ENCODE measurements at regions not wholly inside any gene's neighbourhood (a gene's known extent, or its start where the extent isn't known, plus 50 kb on each side); places are given as distances from the start of the nearest gene placed in this dataset.

DNA sequence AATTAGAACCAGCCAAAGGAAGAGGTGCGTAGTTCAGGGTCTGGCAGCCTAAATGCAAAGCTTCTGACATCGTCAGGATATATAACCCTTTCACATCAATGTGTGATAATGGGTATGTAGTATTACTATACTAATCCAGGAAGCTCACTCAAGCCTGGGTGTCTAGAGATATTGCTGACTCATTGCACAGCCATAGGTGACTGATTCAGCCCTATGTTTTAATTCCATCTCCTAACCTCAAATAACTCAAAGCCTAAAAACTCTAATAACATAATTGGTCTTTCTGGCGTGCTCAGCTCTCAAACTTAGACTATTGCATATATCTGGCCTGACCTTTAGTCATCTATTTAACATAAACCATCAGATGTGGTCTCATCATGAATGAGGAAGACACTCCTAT, 658.4 kb downstream of the TBC1D32 start:
- POLR2A ChIA-PET, result no interaction called here
- H3K36me3 Mint-ChIP-seq, result no peaks in the 10 kb centered on the region
- TF ChIP-seq SMAD3 (CRISPR knock-in tag; IDR thresholded peaks at IDR 0.05; ENCODE audit: borderline replicate concordance) (no peak), GABPB1 (CRISPR knock-in tag; IDR thresholded peaks at IDR 0.05) (no peak), CREB1 (CRISPR knock-in tag; IDR thresholded peaks at IDR 0.05) (no peak), NFATC4 (CRISPR knock-in tag; IDR thresholded peaks at IDR 0.05) (no peak)
- no peak overlapping the region for H3K4me3 Mint-ChIP-seq
- CTCF ChIA-PET, result interaction anchor here (0.6 kb wide), 1 partner anchor 150 kb away, joined by 3 read pairs; no protein-coding TSS in a partner anchor
- H3K9me3 Mint-ChIP-seq, result peaks cover 4% of the 10 kb centered on the region; the same call in 1 of the 2 replicates
- H3K27ac Mint-ChIP-seq, result no peak overlapping the region
- H3K4me1 Mint-ChIP-seq, result no peaks in the 10 kb centered on the region
- H3K27me3 Mint-ChIP-seq (ENCODE audit: low read depth), result no peaks in the 10 kb centered on the region
- DNase-seq (ENCODE audit: low spot score) (no peak), ATAC-seq (no peak)

DNA sequence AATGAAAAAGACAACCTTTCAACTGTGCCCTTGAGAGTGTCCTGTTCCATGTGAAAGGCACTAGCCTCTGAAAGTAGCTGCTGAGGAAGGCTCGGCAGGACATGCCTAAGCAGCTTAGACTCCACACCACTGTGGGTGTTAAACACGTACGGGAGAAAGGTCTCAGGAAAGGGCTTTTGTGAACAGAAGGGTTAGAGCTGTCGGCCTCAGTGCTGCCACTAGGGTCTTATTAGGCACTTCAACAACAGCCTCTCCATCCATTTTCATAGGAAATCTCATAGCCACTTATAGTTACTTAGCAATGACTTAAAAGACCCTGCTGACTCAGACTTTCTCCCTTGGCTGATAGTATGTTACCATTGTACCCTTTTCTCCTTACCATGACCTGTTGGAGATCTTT, 662.8 kb downstream of the TBC1D32 start:
- DNase-seq (ENCODE audit: low spot score) (peak; percentile 40), ATAC-seq (peak; percentile 100)
- ChIA-PET POLR2A (no interaction called here), CTCF (interaction anchor here (1.0 to 1.4 kb wide), 2 partner anchors 10 to 265 kb away, joined by 3 to 6 read pairs; no protein-coding TSS in a partner anchor)
- no peaks in the 10 kb centered on the region for H3K4me1 Mint-ChIP-seq
- H3K27me3 Mint-ChIP-seq (ENCODE audit: low read depth), result no peaks in the 10 kb centered on the region
- no peak overlapping the region for H3K4me3 Mint-ChIP-seq
- peaks cover 18% of the 10 kb centered on the region for H3K9me3 Mint-ChIP-seq
- H3K36me3 Mint-ChIP-seq, result peaks cover 11% of the 10 kb centered on the region
- no peak overlapping the region for H3K27ac Mint-ChIP-seq
- TF ChIP-seq, protein P1, sequence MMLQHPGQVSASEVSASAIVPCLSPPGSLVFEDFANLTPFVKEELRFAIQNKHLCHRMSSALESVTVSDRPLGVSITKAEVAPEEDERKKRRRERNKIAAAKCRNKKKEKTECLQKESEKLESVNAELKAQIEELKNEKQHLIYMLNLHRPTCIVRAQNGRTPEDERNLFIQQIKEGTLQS (CRISPR knock-in tag; conservative IDR thresholded peaks at IDR 0.05), result no peak
- TF ChIP-seq, protein P2, sequence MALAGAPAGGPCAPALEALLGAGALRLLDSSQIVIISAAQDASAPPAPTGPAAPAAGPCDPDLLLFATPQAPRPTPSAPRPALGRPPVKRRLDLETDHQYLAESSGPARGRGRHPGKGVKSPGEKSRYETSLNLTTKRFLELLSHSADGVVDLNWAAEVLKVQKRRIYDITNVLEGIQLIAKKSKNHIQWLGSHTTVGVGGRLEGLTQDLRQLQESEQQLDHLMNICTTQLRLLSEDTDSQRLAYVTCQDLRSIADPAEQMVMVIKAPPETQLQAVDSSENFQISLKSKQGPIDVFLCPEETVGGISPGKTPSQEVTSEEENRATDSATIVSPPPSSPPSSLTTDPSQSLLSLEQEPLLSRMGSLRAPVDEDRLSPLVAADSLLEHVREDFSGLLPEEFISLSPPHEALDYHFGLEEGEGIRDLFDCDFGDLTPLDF (CRISPR knock-in tag; IDR thresholded peaks at IDR 0.05), result no peak
- TF ChIP-seq, protein P3, sequence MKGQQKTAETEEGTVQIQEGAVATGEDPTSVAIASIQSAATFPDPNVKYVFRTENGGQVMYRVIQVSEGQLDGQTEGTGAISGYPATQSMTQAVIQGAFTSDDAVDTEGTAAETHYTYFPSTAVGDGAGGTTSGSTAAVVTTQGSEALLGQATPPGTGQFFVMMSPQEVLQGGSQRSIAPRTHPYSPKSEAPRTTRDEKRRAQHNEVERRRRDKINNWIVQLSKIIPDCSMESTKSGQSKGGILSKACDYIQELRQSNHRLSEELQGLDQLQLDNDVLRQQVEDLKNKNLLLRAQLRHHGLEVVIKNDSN (CRISPR knock-in tag; IDR thresholded peaks at IDR 0.05), result no peak

DNA sequence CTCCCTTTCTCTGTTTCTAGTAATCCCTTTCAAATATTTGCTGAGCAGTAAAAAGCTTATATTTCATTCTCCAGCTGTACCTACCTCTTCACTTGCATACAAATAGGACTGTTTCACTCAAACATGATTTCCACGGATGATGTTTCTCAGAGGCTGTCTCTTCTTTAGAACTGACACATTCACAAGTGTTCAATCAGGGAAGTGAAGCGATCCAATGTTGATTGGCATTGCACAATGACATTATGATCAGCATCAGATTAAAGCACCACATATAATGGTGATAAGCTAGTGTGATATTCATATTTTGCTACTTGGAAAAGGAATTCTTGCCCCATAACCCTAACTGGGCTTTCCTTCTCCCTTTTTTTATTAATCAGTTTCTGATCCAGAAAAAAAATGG, 681.8 kb downstream of the TBC1D32 start:
- no peaks in the 10 kb centered on the region for H3K27me3 Mint-ChIP-seq (ENCODE audit: low read depth)
- H3K9me3 Mint-ChIP-seq, result peaks cover 18% of the 10 kb centered on the region
- no peaks in the 10 kb centered on the region for H3K4me1 Mint-ChIP-seq
- H3K36me3 Mint-ChIP-seq, result no peaks in the 10 kb centered on the region
- no peak overlapping the region for H3K4me3 Mint-ChIP-seq
- POLR2A ChIA-PET, result no interaction called here
- ATAC-seq (no peak), DNase-seq (ENCODE audit: low spot score) (no peak)
- CTCF ChIA-PET, result no interaction called here
- H3K27ac Mint-ChIP-seq, result no peak overlapping the region
- TF ChIP-seq OVOL2 (CRISPR knock-in tag; IDR thresholded peaks at IDR 0.05; ENCODE audit: borderline replicate concordance) (no peak), NR1H2 (CRISPR knock-in tag; IDR thresholded peaks at IDR 0.05) (no peak), CBFB (CRISPR knock-in tag; IDR thresholded peaks at IDR 0.05; ENCODE audit: low read depth) (no peak), ATF1 (CRISPR knock-in tag; IDR thresholded peaks at IDR 0.05) (no peak), RELA (CRISPR knock-in tag; IDR thresholded peaks at IDR 0.05; ENCODE audit: borderline replicate concordance) (no peak), EMX1 (CRISPR knock-in tag; IDR thresholded peaks at IDR 0.05) (no peak)
- TF ChIP-seq, protein P4, sequence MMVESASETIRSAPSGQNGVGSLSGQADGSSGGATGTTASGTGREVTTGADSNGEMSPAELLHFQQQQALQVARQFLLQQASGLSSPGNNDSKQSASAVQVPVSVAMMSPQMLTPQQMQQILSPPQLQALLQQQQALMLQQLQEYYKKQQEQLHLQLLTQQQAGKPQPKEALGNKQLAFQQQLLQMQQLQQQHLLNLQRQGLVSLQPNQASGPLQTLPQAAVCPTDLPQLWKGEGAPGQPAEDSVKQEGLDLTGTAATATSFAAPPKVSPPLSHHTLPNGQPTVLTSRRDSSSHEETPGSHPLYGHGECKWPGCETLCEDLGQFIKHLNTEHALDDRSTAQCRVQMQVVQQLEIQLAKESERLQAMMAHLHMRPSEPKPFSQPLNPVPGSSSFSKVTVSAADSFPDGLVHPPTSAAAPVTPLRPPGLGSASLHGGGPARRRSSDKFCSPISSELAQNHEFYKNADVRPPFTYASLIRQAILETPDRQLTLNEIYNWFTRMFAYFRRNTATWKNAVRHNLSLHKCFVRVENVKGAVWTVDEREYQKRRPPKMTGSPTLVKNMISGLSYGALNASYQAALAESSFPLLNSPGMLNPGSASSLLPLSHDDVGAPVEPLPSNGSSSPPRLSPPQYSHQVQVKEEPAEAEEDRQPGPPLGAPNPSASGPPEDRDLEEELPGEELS (CRISPR knock-in tag; IDR thresholded peaks at IDR 0.05), result no peak
- TF ChIP-seq, protein P5, sequence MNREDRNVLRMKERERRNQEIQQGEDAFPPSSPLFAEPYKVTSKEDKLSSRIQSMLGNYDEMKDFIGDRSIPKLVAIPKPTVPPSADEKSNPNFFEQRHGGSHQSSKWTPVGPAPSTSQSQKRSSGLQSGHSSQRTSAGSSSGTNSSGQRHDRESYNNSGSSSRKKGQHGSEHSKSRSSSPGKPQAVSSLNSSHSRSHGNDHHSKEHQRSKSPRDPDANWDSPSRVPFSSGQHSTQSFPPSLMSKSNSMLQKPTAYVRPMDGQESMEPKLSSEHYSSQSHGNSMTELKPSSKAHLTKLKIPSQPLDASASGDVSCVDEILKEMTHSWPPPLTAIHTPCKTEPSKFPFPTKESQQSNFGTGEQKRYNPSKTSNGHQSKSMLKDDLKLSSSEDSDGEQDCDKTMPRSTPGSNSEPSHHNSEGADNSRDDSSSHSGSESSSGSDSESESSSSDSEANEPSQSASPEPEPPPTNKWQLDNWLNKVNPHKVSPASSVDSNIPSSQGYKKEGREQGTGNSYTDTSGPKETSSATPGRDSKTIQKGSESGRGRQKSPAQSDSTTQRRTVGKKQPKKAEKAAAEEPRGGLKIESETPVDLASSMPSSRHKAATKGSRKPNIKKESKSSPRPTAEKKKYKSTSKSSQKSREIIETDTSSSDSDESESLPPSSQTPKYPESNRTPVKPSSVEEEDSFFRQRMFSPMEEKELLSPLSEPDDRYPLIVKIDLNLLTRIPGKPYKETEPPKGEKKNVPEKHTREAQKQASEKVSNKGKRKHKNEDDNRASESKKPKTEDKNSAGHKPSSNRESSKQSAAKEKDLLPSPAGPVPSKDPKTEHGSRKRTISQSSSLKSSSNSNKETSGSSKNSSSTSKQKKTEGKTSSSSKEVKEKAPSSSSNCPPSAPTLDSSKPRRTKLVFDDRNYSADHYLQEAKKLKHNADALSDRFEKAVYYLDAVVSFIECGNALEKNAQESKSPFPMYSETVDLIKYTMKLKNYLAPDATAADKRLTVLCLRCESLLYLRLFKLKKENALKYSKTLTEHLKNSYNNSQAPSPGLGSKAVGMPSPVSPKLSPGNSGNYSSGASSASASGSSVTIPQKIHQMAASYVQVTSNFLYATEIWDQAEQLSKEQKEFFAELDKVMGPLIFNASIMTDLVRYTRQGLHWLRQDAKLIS (CRISPR knock-in tag; IDR thresholded peaks at IDR 0.05; ENCODE audit: borderline replicate concordance), result no peak
- TF ChIP-seq, protein P6, sequence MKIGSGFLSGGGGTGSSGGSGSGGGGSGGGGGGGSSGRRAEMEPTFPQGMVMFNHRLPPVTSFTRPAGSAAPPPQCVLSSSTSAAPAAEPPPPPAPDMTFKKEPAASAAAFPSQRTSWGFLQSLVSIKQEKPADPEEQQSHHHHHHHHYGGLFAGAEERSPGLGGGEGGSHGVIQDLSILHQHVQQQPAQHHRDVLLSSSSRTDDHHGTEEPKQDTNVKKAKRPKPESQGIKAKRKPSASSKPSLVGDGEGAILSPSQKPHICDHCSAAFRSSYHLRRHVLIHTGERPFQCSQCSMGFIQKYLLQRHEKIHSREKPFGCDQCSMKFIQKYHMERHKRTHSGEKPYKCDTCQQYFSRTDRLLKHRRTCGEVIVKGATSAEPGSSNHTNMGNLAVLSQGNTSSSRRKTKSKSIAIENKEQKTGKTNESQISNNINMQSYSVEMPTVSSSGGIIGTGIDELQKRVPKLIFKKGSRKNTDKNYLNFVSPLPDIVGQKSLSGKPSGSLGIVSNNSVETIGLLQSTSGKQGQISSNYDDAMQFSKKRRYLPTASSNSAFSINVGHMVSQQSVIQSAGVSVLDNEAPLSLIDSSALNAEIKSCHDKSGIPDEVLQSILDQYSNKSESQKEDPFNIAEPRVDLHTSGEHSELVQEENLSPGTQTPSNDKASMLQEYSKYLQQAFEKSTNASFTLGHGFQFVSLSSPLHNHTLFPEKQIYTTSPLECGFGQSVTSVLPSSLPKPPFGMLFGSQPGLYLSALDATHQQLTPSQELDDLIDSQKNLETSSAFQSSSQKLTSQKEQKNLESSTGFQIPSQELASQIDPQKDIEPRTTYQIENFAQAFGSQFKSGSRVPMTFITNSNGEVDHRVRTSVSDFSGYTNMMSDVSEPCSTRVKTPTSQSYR (CRISPR knock-in tag; IDR thresholded peaks at IDR 0.05), result no peak
- TF ChIP-seq, protein P7, sequence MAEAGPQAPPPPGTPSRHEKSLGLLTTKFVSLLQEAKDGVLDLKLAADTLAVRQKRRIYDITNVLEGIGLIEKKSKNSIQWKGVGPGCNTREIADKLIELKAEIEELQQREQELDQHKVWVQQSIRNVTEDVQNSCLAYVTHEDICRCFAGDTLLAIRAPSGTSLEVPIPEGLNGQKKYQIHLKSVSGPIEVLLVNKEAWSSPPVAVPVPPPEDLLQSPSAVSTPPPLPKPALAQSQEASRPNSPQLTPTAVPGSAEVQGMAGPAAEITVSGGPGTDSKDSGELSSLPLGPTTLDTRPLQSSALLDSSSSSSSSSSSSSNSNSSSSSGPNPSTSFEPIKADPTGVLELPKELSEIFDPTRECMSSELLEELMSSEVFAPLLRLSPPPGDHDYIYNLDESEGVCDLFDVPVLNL (CRISPR knock-in tag; IDR thresholded peaks at IDR 0.05; ENCODE audit: borderline replicate concordance, low read depth), result no peak
- TF ChIP-seq, protein P3 (CRISPR knock-in tag; IDR thresholded peaks at IDR 0.05), result no peak
